Stimulated activated CD4-positive, alpha-beta T cell treated with anti-CD3 and anti-CD28 coated beads, Interleukin-12 subunit alpha, Interleukin-12 subunit beta, amount 100 ng/mL, for 48 hours (primary cell): ENCODE measurements at regions not wholly inside any gene's neighbourhood (a gene's known extent, or its start where the extent isn't known, plus 50 kb on each side); places are given as distances from the start of the nearest gene placed in this dataset.
"Not testable (repeated sequence)": the region's sequence is repeated elsewhere in the genome, so short reads cannot be mapped to it uniquely, and the experiment has no call there.

Source experiments
- DNase-seq, 3 donors: peaks; one replicate each; pipeline ENCODE4 v3.0.0-alpha.2; 2020; ENCODE audit warnings: low read depth in 2 of 3, low spot score in 1 of 3

- no peak for DNase-seq
Observed at GRCh38 chr2:53536583-53537361, 230.8 kb upstream of the CHAC2 start.

GRCh38 chr2:53535234-53535840 is 232.3 kb upstream of the CHAC2 start:
- no peak for DNase-seq

- DNase-seq: no peak
Observed at GRCh38 chr2:53530126-53530525, 237.5 kb upstream of the CHAC2 start.

GRCh38 chr2:53527056-53527455 is 240.5 kb upstream of the CHAC2 start:
- DNase-seq: no peak

DNA sequence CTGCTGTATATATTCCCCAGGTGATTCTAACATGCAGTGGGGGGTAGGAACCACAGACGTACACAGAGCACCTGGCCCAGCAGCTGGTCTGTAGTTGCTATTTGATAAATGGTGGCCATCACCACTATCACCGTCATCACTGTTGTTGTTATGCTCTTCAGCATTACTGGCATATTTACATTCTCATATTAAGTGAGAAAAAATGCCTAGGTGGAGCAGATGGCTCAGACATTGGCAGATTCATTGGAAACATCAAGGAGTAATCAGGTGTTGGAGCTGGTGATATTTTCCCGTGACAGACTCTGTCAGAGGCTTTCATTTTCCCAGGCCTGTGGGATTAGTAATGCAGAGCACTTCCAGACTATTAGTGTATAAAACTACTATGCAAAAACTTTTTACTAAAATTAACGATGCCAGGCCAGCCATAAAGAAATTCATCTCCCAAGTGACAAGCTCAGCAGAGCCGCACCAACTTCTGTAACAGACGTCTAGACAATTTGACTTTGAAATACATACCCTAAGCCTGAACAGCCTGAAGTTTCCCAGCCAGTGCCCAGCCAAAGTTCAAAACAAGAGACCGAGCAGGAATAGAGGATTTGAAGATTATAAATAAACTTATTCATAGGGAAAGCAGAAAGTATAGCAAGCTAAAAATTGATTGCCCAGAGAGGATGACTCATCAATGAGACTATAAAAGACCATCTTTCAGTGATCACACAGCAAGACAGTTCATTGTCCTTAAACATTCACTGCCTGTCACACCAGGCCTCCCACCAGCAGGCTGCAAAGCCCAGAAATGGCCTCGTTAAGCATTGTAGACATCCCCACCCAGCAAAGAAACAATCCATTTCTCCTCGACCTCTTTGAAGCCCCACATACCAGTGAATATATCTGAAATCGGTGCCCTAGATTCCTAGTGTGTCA is 247.4 kb upstream of the CHAC2 start:
- no peak for DNase-seq

GRCh38 chr2:53517406-53517805 is 250.2 kb upstream of the CHAC2 start:
- no peak for DNase-seq

DNA sequence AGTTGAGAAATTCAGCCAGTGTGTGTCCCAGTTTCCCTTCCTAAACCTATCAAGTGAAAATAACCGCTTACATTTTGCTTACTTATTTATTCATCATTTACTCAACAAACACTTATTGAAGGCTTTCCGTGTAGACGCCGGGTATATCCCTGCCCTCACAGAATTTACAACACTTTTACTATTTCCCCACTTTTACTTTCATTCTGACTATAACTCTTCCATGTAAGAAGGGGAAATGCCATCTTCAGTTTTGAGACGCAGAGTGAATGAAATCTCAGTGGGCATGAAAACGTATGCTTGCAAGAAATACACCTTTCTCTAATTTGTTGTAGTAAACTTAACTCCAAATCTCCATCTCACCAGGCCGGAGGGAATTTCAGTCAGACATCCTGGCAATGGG is 251.0 kb upstream of the CHAC2 start:
- DNase-seq: no peak

DNA sequence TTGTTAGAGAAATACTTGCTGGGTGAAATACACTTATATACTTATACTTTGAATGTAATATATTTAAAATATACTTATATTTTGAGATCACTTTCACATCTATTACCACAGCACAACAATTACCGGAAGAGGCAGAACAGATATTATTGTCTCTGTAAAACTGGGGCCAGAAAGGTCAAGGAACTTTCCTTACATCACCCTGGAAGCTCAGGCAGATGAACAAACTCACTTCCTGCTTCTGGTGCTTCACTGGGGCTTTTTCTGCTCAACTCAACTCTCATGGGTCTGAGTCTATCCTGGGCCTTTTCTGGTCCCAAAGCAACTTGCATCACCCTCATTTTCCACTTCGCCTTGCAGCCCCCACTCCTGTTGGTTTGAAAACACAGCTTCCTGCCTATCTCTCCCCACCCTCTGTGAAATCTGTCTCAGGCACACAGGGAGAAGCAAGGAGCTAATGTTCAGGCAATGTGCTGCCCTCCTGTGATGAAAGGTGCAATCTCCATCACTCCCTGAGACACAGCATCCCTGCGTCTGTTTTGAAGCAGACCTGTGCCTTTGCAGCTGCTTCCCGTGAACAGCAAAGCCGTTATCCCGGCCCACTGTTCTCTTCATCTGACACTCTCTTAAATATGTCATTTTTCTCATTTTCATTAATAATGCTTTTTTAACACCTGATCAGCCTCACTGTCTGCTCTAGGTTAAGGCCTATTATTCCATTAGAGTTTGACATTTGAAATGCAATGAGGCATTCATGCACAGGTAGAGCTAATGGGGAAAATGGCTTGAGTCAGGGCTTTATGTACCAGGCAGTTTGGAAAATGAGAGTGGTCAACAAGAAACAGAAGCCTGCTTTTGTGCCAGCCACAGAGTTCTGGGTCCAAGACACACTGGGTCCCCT is 251.9 kb upstream of the CHAC2 start:
- no peak for DNase-seq

GRCh38 chr2:53513167-53513666 is 254.4 kb upstream of the CHAC2 start:
- no peak for DNase-seq

GRCh38 chr2:53512071-53512826 is 255.4 kb upstream of the CHAC2 start:
- no peak for DNase-seq

DNA sequence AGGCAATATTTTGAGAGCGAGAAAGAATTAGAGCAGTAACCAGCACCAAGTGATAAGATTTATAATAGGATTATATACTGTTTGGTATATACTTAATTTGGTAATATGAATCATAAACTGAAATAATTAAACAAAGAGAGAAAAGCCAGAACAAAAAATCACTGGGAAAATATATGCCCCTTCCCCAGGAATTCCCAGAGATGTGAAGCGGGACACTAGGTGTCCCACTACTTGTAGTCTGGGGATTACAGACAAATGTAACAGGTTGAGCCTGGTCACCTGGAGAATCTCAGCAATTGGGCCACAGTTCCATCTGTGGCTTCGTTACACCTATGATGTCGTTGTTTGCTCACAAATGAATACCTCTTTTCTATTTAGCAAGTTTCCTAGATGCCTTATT is 256.1 kb upstream of the CHAC2 start:
- no peak for DNase-seq

GRCh38 chr2:53510401-53510800 is 257.2 kb upstream of the CHAC2 start:
- no peak for DNase-seq

DNA sequence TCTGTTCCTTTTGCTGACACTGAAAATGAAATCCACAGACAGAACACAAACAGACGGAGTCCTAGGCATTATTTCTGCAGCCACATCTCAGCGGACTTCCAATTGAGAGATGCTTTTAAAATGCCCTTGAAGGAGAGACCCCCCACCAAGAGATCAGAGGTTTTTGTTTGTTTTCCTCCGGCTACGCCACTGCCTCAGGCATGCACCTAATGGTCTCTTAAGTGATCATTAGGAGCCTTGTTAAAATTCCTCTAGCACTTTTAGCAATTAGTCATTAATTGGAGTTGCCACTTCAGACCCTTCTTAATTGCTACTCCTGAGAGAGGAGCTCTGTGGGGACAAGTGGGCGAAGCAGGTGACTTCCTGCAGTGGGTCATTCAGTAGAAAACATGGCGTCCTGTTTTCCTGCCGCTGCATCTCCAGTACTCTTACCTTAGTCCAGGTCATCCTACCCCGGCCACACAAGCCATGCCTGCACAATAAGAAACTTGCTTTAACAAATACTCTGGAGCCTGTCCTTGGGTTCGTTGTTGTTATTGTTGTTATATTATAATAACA is 257.7 kb upstream of the CHAC2 start:
- no peak for DNase-seq

- no peak for DNase-seq
Observed at GRCh38 chr2:53508667-53509066, 258.9 kb upstream of the CHAC2 start.

DNA sequence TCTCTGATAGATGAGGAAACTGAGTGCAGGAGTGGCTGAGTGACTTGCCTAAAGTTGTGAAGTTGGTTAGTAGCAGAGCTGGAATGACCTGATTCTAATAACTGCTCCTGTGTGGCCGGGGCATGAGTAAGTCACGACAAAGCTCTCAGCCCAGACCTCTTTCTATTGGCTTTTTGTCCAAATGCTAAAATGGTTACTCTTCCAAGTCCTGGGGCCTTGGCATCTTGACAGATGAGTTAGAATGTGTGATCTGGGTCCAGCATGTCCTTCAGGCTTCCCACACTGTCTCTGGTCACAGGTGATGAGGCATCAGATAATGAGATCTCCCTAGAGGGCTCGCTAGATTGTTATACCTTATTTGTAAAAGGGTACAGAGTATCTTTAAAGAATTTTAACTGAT is 260.5 kb upstream of the CHAC2 start:
- DNase-seq: not testable (repeated sequence)

- DNase-seq: no peak
Observed at GRCh38 chr2:53505826-53506225, 261.8 kb upstream of the CHAC2 start.

DNA sequence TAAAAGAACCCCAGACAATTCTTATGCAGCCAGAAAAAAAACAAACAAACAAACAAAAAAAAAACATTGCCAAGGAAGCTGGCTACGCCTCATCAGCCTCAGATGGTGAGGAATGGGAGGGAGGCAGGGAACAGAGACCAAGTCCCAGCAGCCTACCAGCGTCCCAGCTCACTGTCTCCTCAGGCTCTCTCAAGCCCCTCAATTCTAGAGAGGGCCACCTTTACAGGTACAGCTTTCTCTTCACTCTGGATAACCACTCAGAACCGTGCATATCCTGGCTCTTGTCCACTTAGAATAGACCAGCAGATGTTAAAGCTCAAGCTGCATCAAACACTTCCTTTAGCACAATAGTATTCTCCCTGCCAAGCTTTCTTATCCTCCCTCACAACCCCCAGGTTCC is 263.1 kb upstream of the CHAC2 start:
- no peak for DNase-seq

- DNase-seq: no peak
Observed at GRCh38 chr2:53500181-53500580, 267.4 kb upstream of the CHAC2 start.

GRCh38 chr2:53498210-53498609 is 269.4 kb upstream of the CHAC2 start:
- DNase-seq: no peak

DNA sequence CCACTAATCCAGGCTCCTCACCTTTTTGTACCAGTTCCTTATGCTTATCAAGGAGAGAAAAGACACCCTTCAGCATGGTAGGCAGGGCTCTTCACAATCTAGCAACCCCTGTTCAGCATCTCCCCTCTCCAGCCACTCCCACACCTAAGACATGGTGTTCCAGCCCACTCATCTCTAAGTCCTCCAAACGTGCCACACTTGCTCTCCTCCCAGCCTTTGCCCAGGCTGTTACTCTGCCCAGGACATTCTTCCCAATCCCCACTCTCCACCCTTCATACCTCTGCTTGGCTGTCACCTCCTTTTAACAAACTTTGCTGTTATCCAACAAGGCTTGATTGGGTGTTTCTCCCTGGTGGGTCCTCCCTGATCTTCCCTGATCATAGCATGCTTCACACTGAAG is 270.6 kb upstream of the CHAC2 start:
- no peak for DNase-seq
